ENCODE measurements at regions not wholly inside any gene's neighbourhood (a gene's known extent, or its start where the extent isn't known, plus 50 kb on each side); places are given as distances from the start of the nearest gene placed in this dataset.

DNA sequence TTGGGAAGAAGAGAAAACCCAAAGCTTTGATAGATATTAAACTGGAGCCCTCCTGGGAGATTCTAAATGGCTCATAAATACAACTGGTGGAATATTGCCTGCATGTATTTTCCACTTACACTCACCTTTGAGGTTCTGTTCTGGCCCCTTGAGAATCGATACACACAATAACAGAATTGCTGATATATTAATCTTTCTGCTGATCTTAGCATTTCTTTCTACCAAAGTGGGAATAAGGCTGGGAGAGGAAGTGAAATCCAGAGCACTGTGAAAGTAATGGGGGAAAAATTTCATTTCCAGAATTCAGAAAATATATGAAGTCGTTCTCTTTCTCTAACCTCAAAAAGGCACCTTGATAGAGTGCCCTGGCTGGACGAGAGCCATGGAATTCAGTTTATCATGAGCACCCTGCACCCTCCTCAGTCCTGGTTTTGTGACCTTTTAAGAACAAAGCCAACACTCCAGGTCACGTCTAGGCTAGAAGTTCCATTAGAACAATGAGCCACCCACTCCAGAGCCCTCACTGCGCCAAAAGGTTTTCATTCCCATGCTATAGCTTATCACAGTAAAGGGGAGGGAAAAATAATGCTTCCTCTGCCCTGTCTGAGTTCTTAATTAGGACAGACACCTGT lies 244.5 kb downstream of the CD83 start:
- in situ Hi-C loops (cut with HindIII; ENCODE audit: low sequenced_read_pairs), result no loop called here

DNA sequence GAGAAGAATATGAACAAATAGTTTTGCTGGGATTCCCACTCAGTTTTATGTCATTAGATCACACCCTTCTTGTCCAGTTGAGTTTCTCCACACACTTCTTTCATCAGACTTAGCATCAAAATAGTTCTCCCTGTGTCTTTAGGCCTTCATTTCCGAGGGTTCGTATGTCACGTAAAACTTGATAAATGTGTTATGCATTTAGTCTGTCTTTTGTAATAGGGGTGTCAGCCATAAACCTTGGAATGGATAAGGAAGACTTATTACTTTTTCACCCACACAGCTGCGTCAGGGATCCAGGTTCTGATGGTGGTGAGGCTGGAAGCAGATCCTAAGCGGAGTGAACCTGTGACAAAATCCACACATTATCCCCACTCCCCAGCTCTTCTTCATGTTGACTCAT lies 246.8 kb downstream of the CD83 start:
- in situ Hi-C loops (cut with HindIII; ENCODE audit: low sequenced_read_pairs), result no loop called here

DNA sequence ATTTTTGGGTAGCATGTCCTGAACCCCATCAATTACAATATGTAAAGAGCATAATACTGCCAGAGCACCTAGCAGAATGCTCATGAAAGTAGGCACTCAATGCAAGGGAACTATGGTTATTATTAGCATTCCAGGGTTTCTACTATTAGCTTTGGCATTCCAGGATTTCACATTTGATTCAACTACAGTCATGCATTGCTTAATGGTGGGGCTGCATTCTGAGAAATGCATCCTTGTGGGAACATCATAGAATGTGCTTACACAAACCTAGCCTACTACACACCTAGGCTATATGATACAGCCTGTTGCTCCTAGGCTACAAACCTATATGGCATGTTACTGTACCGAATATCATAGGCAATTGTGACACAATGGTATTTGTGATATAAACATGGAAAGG lies 247.8 kb downstream of the CD83 start:
- in situ Hi-C loops (cut with HindIII; ENCODE audit: low sequenced_read_pairs), result no loop called here

DNA sequence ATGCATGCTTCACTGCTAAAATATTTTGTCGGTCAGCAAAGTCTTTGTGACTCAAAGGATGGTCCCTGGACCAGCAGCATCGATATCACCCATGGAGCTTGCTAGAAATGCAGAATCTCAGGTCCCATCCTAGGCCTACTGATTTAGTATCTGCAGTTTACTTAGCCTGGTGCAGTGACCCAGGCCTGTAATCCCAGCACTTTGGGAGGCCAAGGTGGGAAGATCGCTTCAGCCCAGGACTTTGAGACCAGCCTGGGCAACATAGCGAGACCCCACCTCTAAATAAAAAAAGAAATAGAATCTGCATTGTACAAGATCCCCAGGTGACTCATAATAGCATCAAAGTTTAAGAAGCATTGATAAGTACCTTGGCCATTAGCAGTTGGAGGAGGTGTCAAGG lies 248.7 kb downstream of the CD83 start:
- in situ Hi-C loops (cut with HindIII; ENCODE audit: low sequenced_read_pairs), result no loop called here

DNA sequence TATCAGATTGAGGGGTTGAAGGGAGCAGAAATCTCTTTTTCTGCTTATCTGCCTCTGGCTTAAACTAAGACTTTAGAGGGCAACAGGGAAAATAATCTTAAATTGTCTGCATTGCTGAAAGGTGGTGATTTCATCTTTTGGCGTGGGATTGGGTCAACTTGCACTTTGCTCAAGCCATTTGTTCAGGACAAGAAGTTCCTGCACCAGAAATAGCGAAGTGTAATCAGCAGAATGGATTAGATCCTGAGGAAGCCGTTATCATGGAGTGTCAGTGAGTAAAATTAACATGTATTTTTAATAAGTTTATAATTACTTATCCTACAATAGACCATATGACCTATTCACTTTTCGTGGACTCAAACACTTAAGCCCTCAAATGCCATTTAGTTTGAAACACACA lies 249.3 kb downstream of the CD83 start:
- in situ Hi-C loops (cut with HindIII; ENCODE audit: low sequenced_read_pairs), result no loop called here

- in situ Hi-C loops (cut with HindIII; ENCODE audit: low sequenced_read_pairs), result no loop called here
Observed at GRCh38 chr6:14367296-14367695, 249.7 kb downstream of the CD83 start.

DNA sequence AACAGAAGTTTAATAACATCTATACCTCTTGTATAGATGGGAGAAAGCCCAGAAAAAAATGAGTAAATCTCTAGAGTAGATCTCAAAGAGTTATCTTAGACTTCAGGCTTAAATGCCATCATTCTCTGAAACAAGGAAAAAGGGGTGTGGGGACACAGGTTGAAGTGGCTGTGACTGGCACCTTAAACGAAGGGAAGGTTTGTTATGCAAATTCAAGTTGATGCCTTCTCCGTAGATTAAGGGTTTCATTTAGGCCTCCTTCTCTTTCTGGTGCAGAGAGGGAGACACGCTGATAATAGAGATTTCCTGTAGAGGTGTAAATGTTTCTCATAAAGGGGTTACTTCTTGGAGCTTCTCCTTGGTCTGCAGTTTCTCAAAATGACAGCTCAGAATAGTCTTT lies 252.1 kb downstream of the CD83 start:
- in situ Hi-C loops (cut with HindIII; ENCODE audit: low sequenced_read_pairs), result no loop called here

DNA sequence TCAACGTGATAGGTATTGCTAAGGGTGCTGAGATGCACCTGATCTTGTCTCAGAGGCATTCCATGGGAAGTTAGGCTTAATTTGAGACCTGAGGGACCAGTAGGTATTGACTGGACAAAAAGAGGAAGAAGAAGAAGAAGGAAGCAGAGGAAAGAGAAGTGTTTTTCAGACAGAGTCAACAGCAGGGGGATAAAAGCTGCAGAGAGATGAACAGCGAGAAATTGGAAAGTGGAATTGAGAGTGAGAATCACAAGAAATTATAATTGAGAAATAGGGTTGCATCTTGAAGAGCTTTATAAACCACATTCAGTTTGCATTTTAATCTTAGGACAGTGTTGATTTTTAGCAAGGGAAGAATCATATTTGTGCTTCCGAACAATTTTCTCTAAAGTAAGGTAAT lies 254.0 kb downstream of the CD83 start:
- in situ Hi-C loops (cut with HindIII; ENCODE audit: low sequenced_read_pairs), result no loop called here

DNA sequence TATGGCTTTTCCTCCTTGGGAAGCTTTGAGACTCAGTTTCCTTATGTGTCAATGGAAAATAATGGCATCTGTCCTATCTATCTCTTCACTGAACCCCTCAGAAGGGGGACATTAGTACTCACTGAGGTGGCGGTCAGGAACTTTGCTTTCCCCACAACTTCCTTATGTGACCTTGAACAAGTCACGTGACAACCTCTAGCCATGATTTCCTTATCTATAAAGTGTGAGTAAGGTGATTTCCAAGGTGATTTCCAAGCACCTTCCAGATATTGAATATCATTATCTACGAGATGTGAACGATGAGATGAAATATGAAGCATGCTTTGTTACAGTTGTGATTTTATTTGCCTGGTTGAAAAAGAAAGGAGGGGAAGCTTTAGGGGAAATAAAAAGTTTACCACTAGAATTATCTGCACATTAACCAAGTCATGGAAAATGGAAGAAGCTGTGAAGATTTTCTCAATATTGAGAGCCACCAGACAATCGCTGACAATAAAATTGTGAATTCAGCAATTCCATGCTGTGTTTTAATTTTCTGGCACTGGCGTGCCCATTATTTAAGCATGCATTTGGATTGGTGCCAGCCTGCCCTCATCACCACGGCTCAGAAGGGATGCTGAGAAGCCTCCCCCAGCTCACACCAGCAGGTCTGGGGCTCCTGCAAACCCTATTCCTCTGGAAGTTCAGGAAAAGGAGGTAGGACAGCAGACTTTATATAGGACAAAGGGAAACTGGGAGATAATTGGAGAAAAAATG lies 255.3 kb downstream of the CD83 start:
- in situ Hi-C loops (cut with HindIII; ENCODE audit: low sequenced_read_pairs), result no loop called here

GRCh38 chr6:14373648-14374437 lies 256.3 kb downstream of the CD83 start:
- in situ Hi-C loops (cut with HindIII; ENCODE audit: low sequenced_read_pairs), result no loop called here

- in situ Hi-C loops (cut with HindIII; ENCODE audit: low sequenced_read_pairs), result no loop called here
Observed at GRCh38 chr6:14375930-14376329, 258.4 kb downstream of the CD83 start.

DNA sequence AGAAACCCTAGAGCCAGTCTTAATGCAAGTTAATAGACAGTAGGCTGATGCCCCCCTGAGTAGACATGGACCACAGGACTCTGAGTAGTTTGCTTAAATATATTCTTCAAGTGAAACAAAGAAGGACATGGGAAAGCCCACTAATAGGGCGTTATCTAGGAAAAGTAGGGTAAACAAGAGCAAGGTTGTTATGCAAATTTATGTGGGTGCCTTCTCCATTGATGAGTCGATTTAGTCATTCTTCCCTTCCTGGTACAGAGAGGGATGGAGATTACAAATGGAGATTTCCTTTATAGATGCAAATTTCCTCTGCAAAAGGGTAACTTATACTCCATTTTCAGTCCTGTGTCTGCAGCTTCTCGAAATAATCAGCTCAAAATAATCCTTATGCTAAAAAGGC lies 262.0 kb downstream of the CD83 start:
- in situ Hi-C loops (cut with HindIII; ENCODE audit: low sequenced_read_pairs), result no loop called here

GRCh38 chr6:14380086-14380820 lies 262.7 kb downstream of the CD83 start:
- in situ Hi-C loops (cut with HindIII; ENCODE audit: low sequenced_read_pairs), result no loop called here

GRCh38 chr6:14380901-14381828 lies 263.6 kb downstream of the CD83 start:
- in situ Hi-C loops (cut with HindIII; ENCODE audit: low sequenced_read_pairs), result no loop called here

GRCh38 chr6:14381829-14382677 lies 264.5 kb downstream of the CD83 start:
- in situ Hi-C loops (cut with HindIII; ENCODE audit: low sequenced_read_pairs), result no loop called here

GRCh38 chr6:14382678-14383236 lies 265.2 kb downstream of the CD83 start:
- in situ Hi-C loops (cut with HindIII; ENCODE audit: low sequenced_read_pairs), result no loop called here

GRCh38 chr6:14383393-14384174 lies 266.0 kb downstream of the CD83 start:
- in situ Hi-C loops (cut with HindIII; ENCODE audit: low sequenced_read_pairs), result no loop called here
